OCI-LY3 (cell line): ENCODE measurements at regions not wholly inside any gene's neighbourhood (a gene's known extent, or its start where the extent isn't known, plus 50 kb on each side); places are given as distances from the start of the nearest gene placed in this dataset.

ENCODE experiments used
- H2AFZ ChIP-seq: fragments of 200-600, 300-600 bp; shearing (Covaris generic); 2 replicates; pipeline ENCODE4 v1.6.0; 2014; ENCODE audit warnings: antibody characterized with exemption, low read depth, low read length
- H3K27ac ChIP-seq: fragments of 200-600, 300-600 bp; sonication (generic); 2 replicates; pipeline ENCODE4 v1.5.1; 2014; ENCODE audit warnings: mild to moderate bottlenecking, low read length, moderate library complexity, mixed read lengths
- H3K27me3 ChIP-seq: fragments of 200-600, 300-600 bp; sonication (generic); 2 replicates; pipeline ENCODE4 v1.6.1; 2014; ENCODE audit warnings: low read depth, low read length, mixed read lengths
- H3K36me3 ChIP-seq: fragments of 200-600, 300-600 bp; sonication (generic); replicated peaks from 2 replicates; pipeline ENCODE3; 2014; ENCODE audit warnings: low read depth, low read length, mixed read lengths
- H3K4me1 ChIP-seq: fragments of 300-600, 200-600 bp; sonication (generic); 2 replicates; pipeline ENCODE4 v1.6.1; 2014; ENCODE audit warnings: low read length, mixed read lengths
- H3K4me2 ChIP-seq: fragments of 200-600, 300-600 bp; sonication (generic); 2 replicates; pipeline ENCODE4 v1.6.1; 2014; ENCODE audit warnings: low read length, mixed read lengths
- H3K4me3 ChIP-seq: fragments of 300-600, 200-600 bp; sonication (generic); 2 replicates; pipeline ENCODE4 v1.5.1; 2014; ENCODE audit warnings: antibody characterized with exemption, mild to moderate bottlenecking, low read length, moderate library complexity
- H3K79me2 ChIP-seq: fragments of 300-600, 200-600 bp; shearing (Covaris generic); 2 replicates; pipeline ENCODE4 v1.6.1; 2014; ENCODE audit warnings: mild to moderate bottlenecking, low read length, mixed read lengths
- H3K9ac ChIP-seq: fragments of 300-600, 200-600 bp; shearing (Covaris generic); 2 replicates; pipeline ENCODE4 v1.6.0; 2014; ENCODE audit warnings: mild to moderate bottlenecking, low read length, moderate library complexity
- H3K9me3 ChIP-seq: fragments of 200-600, 300-600 bp; shearing (Covaris generic); 2 replicates; pipeline ENCODE4 v1.6.1; 2014; ENCODE audit warnings: low read length, mixed read lengths; ENCODE audit not compliant: insufficient read depth
- H4K20me1 ChIP-seq: fragments of 200-600, 300-600 bp; sonication (generic); 2 replicates; pipeline ENCODE4 v1.6.1; 2016; ENCODE audit warnings: low read length, mixed read lengths; ENCODE audit not compliant: insufficient read depth
- CTCF ChIP-seq: fragments of 200-600, 300-600 bp; sonication (generic); IDR thresholded peaks from 2 replicates; pipeline ENCODE4 v1.5.1; 2014; ENCODE audit warnings: antibody characterized with exemption, low read length, low read depth
- EZH2phosphoT487 ChIP-seq: fragments of 200-600 bp; shearing (Covaris generic); IDR thresholded peaks from 2 replicates; pipeline ENCODE4 v1.6.1; 2018; ENCODE audit warnings: antibody characterized with exemption, mixed run types, low read depth

GRCh38 chr3:194985031-194985578 is 285.9 kb downstream of the XXYLT1 start:
- Histone ChIP-seq H3K4me3 (no peak overlapping the region), H3K27me3 (peaks cover 6% of the 10 kb centered on the region), H3K9ac (no peak overlapping the region), H3K4me2 (no peak overlapping the region), H3K36me3 (no peaks in the 10 kb centered on the region), H4K20me1 (no peaks in the 10 kb centered on the region), H2AFZ (no peak overlapping the region), H3K9me3 (no peaks in the 10 kb centered on the region), H3K79me2 (no peaks in the 10 kb centered on the region), H3K4me1 (no peaks in the 10 kb centered on the region), H3K27ac (no peak overlapping the region)
- no peak for TF ChIP-seq EZH2phosphoT487
- TF ChIP-seq CTCF, result no peak

GRCh38 chr3:194986208-194987043 is 284.5 kb downstream of the XXYLT1 start:
- H3K9ac ChIP-seq, result no peak overlapping the region
- no peaks in the 10 kb centered on the region for H3K9me3 ChIP-seq
- no peak overlapping the region for H3K27ac ChIP-seq
- H4K20me1 ChIP-seq, result no peaks in the 10 kb centered on the region
- no peaks in the 10 kb centered on the region for H3K79me2 ChIP-seq
- no peaks in the 10 kb centered on the region for H3K4me1 ChIP-seq
- peaks cover 2% of the 10 kb centered on the region; the same call in 1 of the 2 replicates for H3K27me3 ChIP-seq
- H2AFZ ChIP-seq, result no peak overlapping the region
- H3K4me2 ChIP-seq, result no peak overlapping the region
- TF ChIP-seq CTCF (no peak), EZH2phosphoT487 (no peak)
- no peaks in the 10 kb centered on the region for H3K36me3 ChIP-seq
- H3K4me3 ChIP-seq, result no peak overlapping the region

- no peak overlapping the region for H3K4me3 ChIP-seq
- H4K20me1 ChIP-seq, result no peaks in the 10 kb centered on the region
- TF ChIP-seq CTCF (no peak), EZH2phosphoT487 (no peak)
- no peaks in the 10 kb centered on the region for H3K79me2 ChIP-seq
- H3K36me3 ChIP-seq, result no peaks in the 10 kb centered on the region
- H2AFZ ChIP-seq, result no peak overlapping the region
- no peak overlapping the region for H3K4me2 ChIP-seq
- no peaks in the 10 kb centered on the region for H3K9me3 ChIP-seq
- H3K27me3 ChIP-seq, result 0 out of 2 replicates have a peak, but pooled peaks cover 4% of the 10 kb centered on the region
- no peak overlapping the region for H3K9ac ChIP-seq
- H3K27ac ChIP-seq, result no peak overlapping the region
- no peaks in the 10 kb centered on the region for H3K4me1 ChIP-seq
These were observed 283.1 kb downstream of the XXYLT1 start for GRCh38 chr3:194987571-194988494.
